H9 (cell line): ENCODE measurements at regions not wholly inside any gene's neighbourhood (a gene's known extent, or its start where the extent isn't known, plus 50 kb on each side); places are given as distances from the start of the nearest gene placed in this dataset.

Source experiments
- DNase-seq: peaks from one replicate; pipeline ENCODE4 v3.0.0-alpha.2; 2017
- H2AFZ ChIP-seq: one replicate; pipeline ENCODE4 v1.6.1; 2013; ENCODE audit warnings: mild to moderate bottlenecking, low read length, control low read depth, moderate library complexity
- H2AK5ac ChIP-seq: 2 replicates; pipeline ENCODE4 v1.6.1; 2013; ENCODE audit warnings: low read length, control low read depth, mixed read lengths; ENCODE audit not compliant: insufficient read length
- H2BK120ac ChIP-seq: one replicate; pipeline ENCODE4 v1.6.1; 2013; ENCODE audit warnings: low read depth, mild to moderate bottlenecking, low read length, control low read depth, inconsistent platforms; ENCODE audit not compliant: poor library complexity, severe bottlenecking
- H2BK12ac ChIP-seq: 2 replicates; pipeline ENCODE4 v1.6.1; 2013; ENCODE audit warnings: low read length, control low read depth, mixed read lengths, low read depth; ENCODE audit not compliant: insufficient read length
- H2BK15ac ChIP-seq: 2 replicates; pipeline ENCODE4 v1.6.1; 2013; ENCODE audit warnings: low read depth, low read length, control low read depth
- H2BK20ac ChIP-seq: one replicate; pipeline ENCODE4 v1.6.1; 2013; ENCODE audit warnings: low read depth, mild to moderate bottlenecking, low read length, control low read depth, inconsistent platforms; ENCODE audit not compliant: poor library complexity, severe bottlenecking
- H2BK5ac ChIP-seq: 2 replicates; pipeline ENCODE4 v1.6.1; 2013; ENCODE audit warnings: low read length, control low read depth, mixed read lengths; ENCODE audit not compliant: insufficient read length
- H3K14ac ChIP-seq: 2 replicates; pipeline ENCODE4 v1.6.1; 2013; ENCODE audit warnings: low read length, control low read depth; ENCODE audit not compliant: insufficient read depth
- H3K18ac ChIP-seq: 2 replicates; pipeline ENCODE4 v1.6.1; 2013; ENCODE audit warnings: low read depth, mild to moderate bottlenecking, mixed read lengths, low read length, control low read depth; ENCODE audit not compliant: insufficient read length
- H3K23ac ChIP-seq: 2 replicates; pipeline ENCODE4 v1.6.1; 2013; ENCODE audit warnings: low read length, control low read depth, mixed read lengths, low read depth; ENCODE audit not compliant: insufficient read length
- H3K23me2 ChIP-seq: 2 replicates; pipeline ENCODE4 v1.6.1; 2013; ENCODE audit warnings: low read depth, mild to moderate bottlenecking, mixed read lengths, low read length, control low read depth; ENCODE audit not compliant: insufficient read length, poor library complexity, severe bottlenecking
- H3K27ac ChIP-seq: 2 replicates; pipeline ENCODE4 v1.5.1; 2013; ENCODE audit warnings: low read length, control low read depth, mixed read lengths, low read depth; ENCODE audit not compliant: insufficient read length
- H3K27me3 ChIP-seq: 2 replicates; pipeline ENCODE4 v1.6.1; 2013; ENCODE audit warnings: low read length, control low read depth, inconsistent platforms; ENCODE audit not compliant: insufficient read depth
- H3K4ac ChIP-seq: 2 replicates; pipeline ENCODE4 v1.6.1; 2013; ENCODE audit warnings: low read depth, mild to moderate bottlenecking, control low read depth, inconsistent platforms, low read length, moderate library complexity
- H3K4me1 ChIP-seq: 2 replicates; pipeline ENCODE4 v1.6.1; 2013; ENCODE audit warnings: low read length, control low read depth, inconsistent platforms; ENCODE audit not compliant: insufficient read depth
- H3K4me2 ChIP-seq: 2 replicates; pipeline ENCODE4 v1.6.1; 2013; ENCODE audit warnings: low read length, control low read depth, mixed read lengths; ENCODE audit not compliant: insufficient read length, insufficient read depth
- H3K56ac ChIP-seq: 2 replicates; pipeline ENCODE4 v1.6.1; 2013; ENCODE audit warnings: low read depth, mild to moderate bottlenecking, mixed read lengths, low read length, control low read depth; ENCODE audit not compliant: insufficient read length
- H3K79me1 ChIP-seq: 2 replicates; pipeline ENCODE4 v1.6.1; 2013; ENCODE audit warnings: low read depth, mild to moderate bottlenecking, moderate library complexity, low read length, control low read depth, inconsistent platforms; ENCODE audit not compliant: insufficient read depth, poor library complexity, severe bottlenecking
- H3K79me2 ChIP-seq: 2 replicates; pipeline ENCODE4 v1.6.1; 2013; ENCODE audit warnings: low read length, control low read depth, inconsistent platforms; ENCODE audit not compliant: insufficient read depth
- H3K9ac ChIP-seq: 2 replicates; pipeline ENCODE4 v1.6.1; 2013; ENCODE audit warnings: low read length, control low read depth, mixed read lengths; ENCODE audit not compliant: insufficient read length; ENCODE audit errors: extremely low read depth
- H3K9me3 ChIP-seq: one replicate; pipeline ENCODE4 v1.6.1; 2013; ENCODE audit warnings: low read depth, low read length, inconsistent platforms; ENCODE audit not compliant: control insufficient read depth
- H3T11ph ChIP-seq: one replicate; pipeline ENCODE4 v1.6.1; 2013; ENCODE audit warnings: mild to moderate bottlenecking, low read length, control low read depth, inconsistent platforms
- H4K20me1 ChIP-seq: one replicate; pipeline ENCODE4 v1.6.1; 2013; ENCODE audit not compliant: control insufficient read depth, insufficient read length, insufficient read depth
- H4K5ac ChIP-seq: 2 replicates; pipeline ENCODE4 v1.6.1; 2013; ENCODE audit warnings: low read depth, mild to moderate bottlenecking, mixed read lengths, low read length, control low read depth; ENCODE audit not compliant: insufficient read length
- H4K8ac ChIP-seq: replicated peaks from 2 replicates; pipeline ENCODE4 v1.6.1; 2013; ENCODE audit warnings: low read length, control low read depth, mixed read lengths, low read depth; ENCODE audit not compliant: insufficient read length
- H4K91ac ChIP-seq: 2 replicates; pipeline ENCODE4 v1.6.1; 2013; ENCODE audit warnings: low read depth, mild to moderate bottlenecking, moderate library complexity, mixed read lengths, low read length, control low read depth; ENCODE audit not compliant: insufficient read length
- H3K27ac Mint-ChIP-seq, 3 experiments: 2 replicates in 2 of 3; 3 replicates in 1 of 3; pipeline ENCODE4 v1.8.0; 2020 to 2021; ENCODE audit warnings: mixed read lengths in 3 of 3, mild to moderate bottlenecking in 1 of 3, moderate library complexity in 1 of 3
- H3K27me3 Mint-ChIP-seq: 2 replicates; pipeline ENCODE4 v1.8.0; 2021; ENCODE audit warnings: low read depth, mild to moderate bottlenecking, moderate library complexity, mixed read lengths
- H3K36me3 Mint-ChIP-seq, 3 experiments: 2 replicates in 2 of 3; 3 replicates in 1 of 3; pipeline ENCODE4 v1.8.0; 2020 to 2021; ENCODE audit warnings: low read depth in 3 of 3, mixed read lengths in 3 of 3; ENCODE audit not compliant: insufficient read depth in 1 of 3
- H3K4me1 Mint-ChIP-seq, 2 experiments: 2 replicates each; pipeline ENCODE4 v1.8.0; 2020; ENCODE audit warnings: mixed read lengths in 2 of 2
- H3K4me3 Mint-ChIP-seq, 2 experiments: 2 replicates in 1 of 2; 3 replicates in 1 of 2; pipeline ENCODE4 v1.8.0; 2020 to 2021; ENCODE audit warnings: mild to moderate bottlenecking in 2 of 2, mixed read lengths in 2 of 2, moderate library complexity in 1 of 2
- H3K9me3 Mint-ChIP-seq, 2 experiments: 2 replicates in 1 of 2; 3 replicates in 1 of 2; pipeline ENCODE4 v1.8.0; 2020; ENCODE audit warnings: mild to moderate bottlenecking in 2 of 2, mixed read lengths in 2 of 2, moderate library complexity in 1 of 2
- CTCF ChIP-seq: fragments of 200-600 bp; sonication (generic); conservative IDR thresholded peaks from 3 replicates; pipeline ENCODE4 v1.8.0; 2021; ENCODE audit warnings: antibody characterized with exemption, mild to moderate bottlenecking

GRCh38 chr10:54983255-54983654 is 182.2 kb upstream of the PCDH15 start:
- Histone ChIP-seq H3K9me3 (no peaks in the 10 kb centered on the region), H3K18ac (no peak overlapping the region), H2BK5ac (no peak overlapping the region), H3K4me2 (no peak overlapping the region), H3K14ac (no peak overlapping the region), H3K79me1 (no peaks in the 10 kb centered on the region), H3K4me1 (no peaks in the 10 kb centered on the region), H2AFZ (no peak overlapping the region), H4K5ac (no peak overlapping the region), H2BK15ac (no peak overlapping the region), H3K56ac (no peak overlapping the region), H3K9ac (no peak overlapping the region), H2AK5ac (no peak overlapping the region), H3K4ac (no peak overlapping the region), H3K27me3 (no peaks in the 10 kb centered on the region), H4K20me1 (no peaks in the 10 kb centered on the region), H3T11ph (no peak overlapping the region), H4K91ac (no peak overlapping the region), H3K27ac (no peak overlapping the region), H3K23ac (no peak overlapping the region), H3K79me2 (no peaks in the 10 kb centered on the region), H2BK12ac (no peak overlapping the region), H2BK20ac (no peak overlapping the region), H3K23me2 (no peaks in the 10 kb centered on the region), H4K8ac (no peak overlapping the region), H2BK120ac (no peak overlapping the region)
- Mint-ChIP-seq H3K27ac (no peak overlapping the region), H3K4me1 (no peaks in the 10 kb centered on the region), H3K4me3 (no peak overlapping the region), H3K9me3 (peaks cover 7% of the 10 kb centered on the region in 2 experiments; a peak in 2 of 5 replicates), H3K27me3 (no peaks in the 10 kb centered on the region), H3K36me3 (peaks cover 0 to 7% (median 2%) of the 10 kb centered on the region in 3 experiments; a peak in 3 of 7 replicates)
- TF ChIP-seq CTCF: no peak
- no peak for DNase-seq
